Activated CD8-positive, alpha-beta T cell treated with anti-CD3 and anti-CD28 coated beads for 36 hours (primary cell): ENCODE measurements at regions not wholly inside any gene's neighbourhood (a gene's known extent, or its start where the extent isn't known, plus 50 kb on each side); places are given as distances from the start of the nearest gene placed in this dataset.

Source experiments
- ATAC-seq: fragments of 200-7000 bp; cut with Tn5 transposase; one replicate; pipeline ENCODE4 v1.10.0; 2021; ENCODE audit warnings: mild to moderate bottlenecking, moderate library complexity
- CTCF ChIA-PET: fragments of 350-600 bp; sonication (Branson Sonifier 250); formaldehyde crosslinking; loops from one replicate; lab custom pipeline; 2021; ENCODE audit warnings: antibody characterized with exemption; lab: Charles Lee
- POLR2A ChIA-PET: fragments of 350-600 bp; sonication (Branson Sonifier 250); formaldehyde crosslinking; loops from one replicate; lab custom pipeline; 2021; ENCODE audit warnings: antibody characterized with exemption; lab: Charles Lee
- DNase-seq: peaks from one replicate; pipeline ENCODE4 v3.0.0-alpha.2; 2020
- H3K27ac Mint-ChIP-seq: one replicate; pipeline ENCODE4 v1.8.0; 2021; ENCODE audit warnings: mild to moderate bottlenecking, mixed read lengths
- H3K27me3 Mint-ChIP-seq: one replicate; pipeline ENCODE4 v1.8.0; 2021; ENCODE audit warnings: mixed read lengths
- H3K36me3 Mint-ChIP-seq: one replicate; pipeline ENCODE4 v1.8.0; 2021; ENCODE audit warnings: low read depth, mixed read lengths
- H3K4me1 Mint-ChIP-seq: one replicate; pipeline ENCODE4 v1.8.0; 2021; ENCODE audit warnings: low read depth, mixed read lengths
- H3K4me3 Mint-ChIP-seq: one replicate; pipeline ENCODE4 v1.8.0; 2021; ENCODE audit warnings: mild to moderate bottlenecking, moderate library complexity, mixed read lengths
- H3K9me3 Mint-ChIP-seq: one replicate; pipeline ENCODE4 v1.8.0; 2021; ENCODE audit warnings: mixed read lengths
- CTCF ChIP-seq: fragments of 200-600 bp; IDR thresholded peaks from one replicate; pipeline ENCODE4 v1.8.0; 2022; ENCODE audit warnings: antibody characterized with exemption, mild to moderate bottlenecking
- intact Hi-C: fragments of 100-400 bp; cut with micrococcal nuclease; formaldehyde crosslinking; loops from one replicate; pipeline ENCODE4 v1.10.0; 2022

DNA sequence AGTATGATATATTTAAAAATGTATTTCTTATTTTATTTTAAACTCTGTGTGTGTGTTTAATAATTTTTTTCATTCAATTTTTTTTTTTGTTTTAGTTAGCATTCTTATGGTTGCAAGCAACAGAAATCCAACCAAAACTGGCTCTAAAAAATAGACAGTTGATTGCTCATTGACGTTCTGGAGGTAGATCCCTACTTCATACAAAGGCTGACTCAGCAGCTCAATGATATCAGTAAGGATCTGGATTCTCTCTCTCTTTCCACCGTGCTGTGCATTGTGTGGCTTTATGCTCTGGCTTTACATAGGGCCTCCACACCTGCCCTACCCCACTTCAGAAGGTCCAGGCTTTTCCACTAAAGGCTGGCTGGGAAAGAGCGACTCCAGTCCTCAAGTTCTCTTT, 117.8 kb downstream of the UCHL1 start:
- no peaks in the 10 kb centered on the region for H3K27me3 Mint-ChIP-seq
- no peaks in the 10 kb centered on the region for H3K4me1 Mint-ChIP-seq
- H3K9me3 Mint-ChIP-seq, result peaks cover 4% of the 10 kb centered on the region
- ATAC-seq (no peak), DNase-seq (no peak)
- POLR2A ChIA-PET, result no interaction called here
- H3K36me3 Mint-ChIP-seq, result no peaks in the 10 kb centered on the region
- intact Hi-C loops, result no loop called here
- no peak overlapping the region for H3K4me3 Mint-ChIP-seq
- no peak for TF ChIP-seq CTCF
- H3K27ac Mint-ChIP-seq, result no peak overlapping the region
- CTCF ChIA-PET, result no interaction called here

DNA sequence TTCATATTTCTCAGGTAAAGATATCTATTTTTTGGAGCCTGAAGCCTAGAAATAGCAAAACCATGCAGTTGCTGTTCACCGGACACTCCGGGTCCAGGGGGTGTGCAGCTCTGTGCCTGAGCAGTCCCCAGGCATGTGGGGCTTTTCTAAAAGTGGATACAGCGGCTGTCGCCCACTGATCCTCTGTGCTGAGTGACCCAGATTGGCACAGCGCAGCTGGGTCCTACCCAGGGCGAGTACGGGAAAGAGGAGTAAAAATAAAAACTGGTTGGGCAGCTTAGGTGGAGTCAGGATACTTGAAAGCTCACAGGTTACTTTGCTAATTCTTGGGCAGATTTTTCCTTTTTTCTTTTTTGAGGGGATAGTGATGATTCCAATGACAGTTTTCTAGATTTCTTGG, 118.8 kb downstream of the UCHL1 start:
- ATAC-seq, result no peak
- CTCF ChIA-PET, result no interaction called here
- peaks cover 4% of the 10 kb centered on the region for H3K9me3 Mint-ChIP-seq

GRCh38 chr4:41377196-41377595, 120.5 kb downstream of the UCHL1 start:
- H3K4me3 Mint-ChIP-seq, result no peak overlapping the region
- H3K27ac Mint-ChIP-seq, result no peak overlapping the region
- H3K9me3 Mint-ChIP-seq, result peaks cover 4% of the 10 kb centered on the region
- H3K4me1 Mint-ChIP-seq, result no peaks in the 10 kb centered on the region
- intact Hi-C loops, result no loop called here
- CTCF ChIA-PET, result interaction anchor here (0.6 kb wide), 1 partner anchor 437 kb away, joined by 3 read pairs; no protein-coding TSS in a partner anchor
- POLR2A ChIA-PET, result no interaction called here
- no peak for ATAC-seq
- DNase-seq, result no peak
- no peaks in the 10 kb centered on the region for H3K27me3 Mint-ChIP-seq
- no peak for TF ChIP-seq CTCF
- H3K36me3 Mint-ChIP-seq, result no peaks in the 10 kb centered on the region

More for the DNA sequence above, 118.8 kb downstream of the UCHL1 start:
- no peak overlapping the region for H3K27ac Mint-ChIP-seq
- no peak for TF ChIP-seq CTCF
- H3K4me1 Mint-ChIP-seq, result no peaks in the 10 kb centered on the region
- H3K4me3 Mint-ChIP-seq, result no peak overlapping the region
- no peak for DNase-seq
- POLR2A ChIA-PET, result no interaction called here
- no peaks in the 10 kb centered on the region for H3K27me3 Mint-ChIP-seq
- H3K36me3 Mint-ChIP-seq, result no peaks in the 10 kb centered on the region
- intact Hi-C loops, result no loop called here

GRCh38 chr4:41379230-41379629, 122.5 kb downstream of the UCHL1 start:
- Mint-ChIP-seq H3K36me3 (no peaks in the 10 kb centered on the region), H3K4me1 (no peaks in the 10 kb centered on the region), H3K9me3 (peaks cover 4% of the 10 kb centered on the region), H3K27me3 (no peaks in the 10 kb centered on the region), H3K4me3 (no peak overlapping the region), H3K27ac (no peak overlapping the region)
- no peak for TF ChIP-seq CTCF
- ATAC-seq (no peak), DNase-seq (no peak)
- ChIA-PET POLR2A (no interaction called here), CTCF (no interaction called here)
- intact Hi-C loops, result no loop called here

GRCh38 chr4:41380511-41381157, 123.9 kb downstream of the UCHL1 start:
- ChIA-PET CTCF (no interaction called here), POLR2A (no interaction called here)
- Mint-ChIP-seq H3K4me1 (no peaks in the 10 kb centered on the region), H3K27me3 (no peaks in the 10 kb centered on the region), H3K4me3 (no peak overlapping the region), H3K27ac (no peak overlapping the region), H3K9me3 (peaks cover 4% of the 10 kb centered on the region), H3K36me3 (no peaks in the 10 kb centered on the region)
- no peak for ATAC-seq
- TF ChIP-seq CTCF, result no peak
- intact Hi-C loops, result no loop called here
- no peak for DNase-seq
